Activated CD4-positive, alpha-beta T cell treated with anti-CD3 and anti-CD28 coated beads, Interleukin-2, Interleukin-6, amounts not matched to agents 100 ng/mL and 50 ng/mL, durations not matched to agents 16 hours and 8 hours (primary cell): ENCODE measurements at regions not wholly inside any gene's neighbourhood (a gene's known extent, or its start where the extent isn't known, plus 50 kb on each side); places are given as distances from the start of the nearest gene placed in this dataset.

Source experiments
- DNase-seq: peaks from one replicate; pipeline ENCODE4 v3.0.0-alpha.2; 2020

DNA sequence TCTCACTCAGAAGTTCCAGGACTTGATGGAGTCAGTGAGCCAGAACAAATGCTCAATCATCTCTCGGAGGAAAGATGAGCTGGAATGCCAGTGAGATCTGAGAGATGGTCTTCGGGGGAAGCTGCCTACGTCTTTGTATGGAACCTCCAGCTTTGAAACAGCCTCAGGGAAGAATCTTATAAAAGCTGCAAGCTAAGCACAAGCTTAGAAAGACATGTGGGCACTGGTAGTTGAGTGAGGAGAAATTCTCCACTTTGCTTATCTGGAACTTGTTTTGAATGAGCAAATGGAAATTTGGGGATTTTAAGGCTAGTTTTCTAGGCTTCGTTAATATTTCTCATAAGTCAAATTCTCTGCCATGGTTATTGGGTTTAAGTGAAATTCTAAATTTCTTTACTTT is 594.4 kb downstream of the QKI start:
- DNase-seq = no peak

DNA sequence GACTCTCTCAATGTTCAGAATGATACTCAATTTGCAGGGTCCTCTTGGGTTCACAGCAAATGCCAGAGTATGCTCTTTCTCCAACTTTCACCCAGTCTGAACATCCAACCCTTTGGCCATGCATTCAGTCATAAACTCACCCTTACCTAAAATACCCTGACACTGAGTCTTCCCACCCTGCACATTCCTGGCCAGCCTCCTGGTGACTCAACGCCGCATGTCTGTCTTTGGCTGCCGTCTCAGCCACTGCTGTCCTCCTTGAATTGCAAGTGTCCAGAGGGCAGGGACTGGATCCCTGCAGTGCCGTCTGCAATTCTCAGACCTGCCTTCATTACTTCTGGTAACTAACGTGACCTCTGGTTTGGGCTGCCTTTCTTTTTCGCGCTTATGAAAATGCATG is 593.4 kb downstream of the QKI start:
- DNase-seq = no peak

DNA sequence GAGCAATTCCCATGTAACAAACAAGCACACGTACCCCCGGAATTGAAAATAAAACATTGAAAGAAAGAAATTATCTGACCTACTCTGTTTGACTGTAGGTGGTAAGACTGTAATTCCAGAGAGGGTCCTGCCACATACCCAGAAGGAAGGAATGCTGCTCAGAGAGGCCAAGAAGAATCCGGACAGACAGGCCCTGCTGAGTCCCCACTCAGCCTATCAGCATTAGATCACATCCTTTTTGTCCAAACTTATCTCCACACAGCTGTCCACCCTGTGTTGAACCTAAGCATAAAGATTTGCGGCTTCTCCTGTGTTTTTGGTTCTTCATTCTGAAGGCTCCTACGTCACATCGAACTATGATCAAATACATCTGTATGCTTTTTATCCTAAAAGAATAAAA is 591.9 kb downstream of the QKI start:
- no peak for DNase-seq

DNA sequence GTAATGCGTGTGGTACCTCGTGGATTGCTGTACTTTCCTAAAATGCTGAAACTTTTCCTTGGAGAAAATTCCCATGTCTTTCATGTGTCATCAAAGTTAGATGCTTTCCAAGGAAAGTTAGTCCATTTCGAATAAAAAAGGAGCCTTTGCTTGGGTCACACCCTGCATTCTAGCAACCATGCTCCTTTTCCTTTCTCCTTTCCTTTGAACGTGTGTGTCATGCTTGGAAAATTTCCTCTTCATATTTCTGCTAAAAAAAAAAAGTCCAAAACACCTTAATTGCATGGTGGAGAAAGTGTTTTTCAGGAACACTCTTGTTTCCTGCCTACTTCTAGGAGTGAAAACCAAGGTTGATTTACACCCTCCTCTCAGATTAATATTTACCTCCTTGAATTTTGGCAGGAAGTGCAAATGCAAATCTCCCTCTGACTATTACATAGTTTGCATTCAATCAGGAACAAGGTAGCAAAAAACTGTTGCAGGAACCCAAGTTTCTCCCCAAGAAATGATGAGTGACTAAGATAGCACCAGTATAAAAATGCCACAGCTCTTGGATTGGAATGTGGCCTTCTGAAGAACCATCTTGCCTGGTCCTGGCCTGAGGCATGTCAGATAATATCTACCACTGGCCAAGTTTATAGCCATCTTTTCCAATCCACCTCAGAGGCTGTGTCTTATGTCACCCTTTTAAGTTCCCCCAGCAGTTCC is 590.6 kb downstream of the QKI start:
- no peak for DNase-seq

DNA sequence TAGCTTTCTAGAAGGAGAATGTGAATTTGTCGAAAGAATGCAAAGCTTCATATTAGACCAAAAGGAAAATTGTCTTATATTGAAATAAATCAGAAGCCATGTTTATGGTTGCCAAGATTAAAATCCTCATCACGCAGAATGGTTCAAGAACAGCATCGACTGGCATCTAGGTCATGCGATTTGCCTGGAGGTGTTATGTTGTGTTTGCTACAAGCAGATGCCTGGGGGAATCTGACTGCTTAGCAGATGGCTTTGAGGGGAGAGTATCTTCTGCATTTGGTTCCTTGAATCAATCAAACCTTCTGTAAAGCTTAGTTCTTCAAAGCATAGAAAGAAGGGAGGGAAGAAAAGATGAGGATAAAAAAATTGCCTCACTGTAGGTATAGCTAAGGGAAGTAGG is 585.8 kb downstream of the QKI start:
- DNase-seq = no peak

DNA sequence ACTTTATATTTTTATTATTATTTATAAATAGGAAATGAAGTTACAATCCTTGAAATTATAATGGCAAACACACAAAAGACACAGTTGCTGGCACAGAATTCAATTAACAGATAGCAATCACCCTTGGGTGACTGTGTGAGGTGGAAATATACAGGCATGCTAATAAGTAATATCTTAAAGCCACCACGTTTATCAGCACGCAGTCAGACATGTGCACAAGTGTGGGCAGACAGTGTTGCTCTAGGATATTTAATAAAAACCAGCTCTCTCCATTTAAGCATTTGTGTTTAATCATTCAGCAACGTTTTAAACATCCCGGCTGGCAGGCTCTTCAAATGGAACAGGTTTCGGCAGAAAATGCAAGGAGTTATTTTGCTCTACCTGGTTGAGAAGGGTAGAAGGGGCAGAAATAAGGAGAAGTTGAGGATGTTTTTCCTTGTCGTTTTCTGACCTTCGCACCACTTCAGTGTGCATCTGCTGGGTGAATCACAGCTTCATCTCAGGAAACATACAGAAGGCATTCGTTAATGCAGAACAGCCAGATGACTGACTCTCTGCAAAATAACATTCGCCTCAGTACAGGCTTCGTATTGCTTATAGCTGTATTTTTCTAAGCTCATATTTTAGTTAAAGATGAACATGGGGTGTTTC is 585.1 kb downstream of the QKI start:
- DNase-seq = no peak

DNA sequence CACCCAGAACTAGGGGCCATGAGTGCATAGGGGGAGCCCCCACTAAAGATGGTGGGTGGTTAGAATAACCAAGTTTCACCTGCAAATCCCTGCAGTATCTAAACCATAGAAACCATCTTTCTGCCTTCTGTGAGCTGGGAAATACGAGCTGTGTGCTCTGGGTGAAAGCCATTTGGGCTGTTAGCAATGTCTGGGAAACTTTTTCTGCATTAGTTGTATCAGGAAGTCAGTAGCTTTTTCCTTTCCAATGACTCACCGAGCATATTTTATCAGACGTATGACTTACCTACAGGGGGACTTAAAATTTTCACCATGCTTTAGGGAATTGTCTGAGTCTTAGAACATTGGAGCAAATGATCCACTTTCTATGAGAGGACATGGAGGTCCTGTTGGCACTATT is 584.0 kb downstream of the QKI start:
- no peak for DNase-seq

DNA sequence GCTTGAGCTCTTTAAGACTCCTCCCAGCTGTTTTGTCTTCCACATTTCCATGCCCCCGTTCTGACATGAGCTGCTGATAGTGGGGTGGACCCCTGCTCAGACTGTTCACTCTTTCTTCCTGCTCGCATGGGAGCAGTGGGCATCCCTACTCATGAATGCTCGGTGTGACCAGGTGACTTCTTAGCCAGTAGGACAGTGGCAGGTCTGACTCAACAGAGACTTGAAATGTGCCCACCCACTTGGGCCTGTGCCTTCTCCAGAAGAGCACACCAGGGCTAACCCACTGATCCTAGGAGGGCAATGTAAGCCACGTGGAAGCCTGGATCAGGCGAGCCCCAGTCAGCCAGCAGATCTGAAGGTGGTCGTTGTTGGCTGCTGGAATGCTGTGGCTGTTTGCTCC is 582.0 kb downstream of the QKI start:
- no peak for DNase-seq

DNA sequence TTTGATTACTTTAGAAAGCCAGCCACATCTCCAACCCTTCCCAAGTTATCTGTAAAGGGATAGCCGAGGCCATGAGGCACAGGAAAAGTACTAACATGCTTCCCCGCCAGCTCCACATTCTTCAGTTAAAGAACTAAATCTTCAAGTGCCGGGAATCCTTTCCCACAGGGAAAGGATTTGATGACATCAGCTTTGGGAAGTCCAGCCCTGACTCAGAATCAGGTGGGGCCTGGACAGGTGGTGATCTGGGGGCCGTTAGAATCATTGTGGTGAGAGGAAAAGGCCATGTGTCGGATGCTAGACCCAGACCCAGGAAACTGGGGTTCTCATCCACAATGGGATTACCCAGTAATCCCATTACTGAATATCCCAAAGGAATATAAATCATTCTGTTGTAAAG is 580.0 kb downstream of the QKI start:
- DNase-seq = no peak

DNA sequence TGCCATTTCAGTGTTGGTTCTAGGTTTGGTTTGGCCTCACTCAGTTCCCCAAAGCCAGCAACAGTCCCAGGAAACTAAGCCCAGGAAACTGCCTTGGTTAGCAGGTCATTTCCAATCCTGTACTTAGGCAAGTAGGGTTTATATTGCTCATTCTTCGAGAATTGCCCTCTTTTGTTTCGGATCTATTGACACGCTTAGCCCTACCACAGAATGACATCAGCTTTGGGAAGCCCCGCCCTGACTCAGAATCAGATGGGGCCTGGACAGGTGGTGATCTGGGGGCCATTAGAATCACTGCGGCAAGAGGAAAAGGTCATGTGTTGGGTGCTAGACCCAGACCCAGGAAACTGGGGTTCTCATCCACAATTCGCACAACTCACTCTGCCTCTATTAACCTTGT is 578.2 kb downstream of the QKI start:
- DNase-seq = no peak

DNA sequence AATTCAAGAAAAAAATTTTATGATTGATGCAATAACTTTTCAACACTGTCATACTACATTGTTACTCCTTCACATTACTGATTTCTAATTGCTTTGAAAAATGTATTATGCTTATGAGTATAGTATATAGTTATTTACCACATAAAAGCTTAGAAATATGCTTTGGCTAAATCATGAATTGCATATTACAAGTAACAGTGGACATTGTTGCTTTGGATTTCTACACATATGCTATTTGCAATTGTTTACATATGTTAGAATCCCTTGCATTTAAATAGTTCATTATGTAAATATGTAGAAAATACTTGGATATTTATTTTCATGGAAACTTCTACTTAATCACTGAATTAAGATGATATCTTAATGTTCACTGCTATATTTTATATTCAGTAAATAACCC is 577.5 kb downstream of the QKI start:
- DNase-seq = no peak

DNA sequence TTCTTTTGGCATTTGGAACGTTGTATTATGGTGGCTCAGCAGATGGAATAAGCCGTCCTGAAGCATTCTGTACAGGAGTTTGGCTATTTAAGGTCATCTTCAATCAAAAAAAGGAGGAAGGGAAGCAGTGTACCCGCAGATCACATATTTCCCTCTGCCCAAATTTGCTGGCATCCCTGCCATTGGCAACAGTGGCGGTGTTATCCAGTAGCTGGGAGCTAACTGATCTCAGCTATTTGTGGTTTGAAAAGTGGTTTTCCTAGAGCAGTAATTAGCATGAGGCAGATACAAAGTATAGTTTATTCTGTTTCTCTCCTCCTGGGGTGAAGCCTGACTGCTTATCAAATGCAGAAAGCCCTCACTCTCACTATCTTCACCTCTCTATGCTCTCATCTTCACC is 576.8 kb downstream of the QKI start:
- no peak for DNase-seq

DNA sequence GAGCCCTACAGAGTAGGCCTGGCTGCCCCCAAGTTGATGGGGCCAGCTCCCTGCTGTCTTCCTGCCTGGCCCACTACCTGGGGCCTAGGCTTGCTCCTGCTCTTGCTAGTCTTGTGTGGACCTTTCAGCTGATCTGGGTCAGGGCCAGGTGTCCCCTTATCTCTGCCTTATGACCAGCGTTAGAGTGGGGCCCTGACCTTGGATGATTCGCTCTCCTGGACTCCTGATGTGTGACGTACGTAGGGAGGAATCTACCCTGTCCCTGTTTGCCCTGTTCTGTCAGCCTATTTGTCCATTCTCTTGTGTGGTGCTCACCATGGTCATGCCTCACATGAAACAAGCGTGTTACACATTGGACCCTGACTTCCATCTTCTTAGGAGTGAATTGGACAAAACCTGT is 571.8 kb downstream of the QKI start:
- DNase-seq = no peak

DNA sequence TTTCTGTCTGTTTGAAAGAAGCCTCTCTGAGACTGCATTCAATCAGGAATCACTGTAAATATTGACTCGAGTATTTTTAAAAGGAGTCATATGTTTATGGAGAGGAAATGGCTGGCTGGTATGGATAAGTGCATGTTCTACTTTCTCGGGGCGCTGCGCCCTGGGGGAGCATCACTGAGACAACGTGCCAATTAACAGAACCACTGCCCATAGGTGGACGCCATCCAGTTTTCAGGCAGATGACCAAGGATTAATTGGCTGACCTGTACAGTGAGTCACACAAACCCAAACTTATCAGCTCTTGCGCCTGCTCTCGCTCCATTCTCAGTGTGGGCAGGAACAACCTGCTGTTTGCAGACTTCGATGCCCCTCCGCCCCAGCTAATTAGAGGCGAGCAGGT is 571.2 kb downstream of the QKI start:
- DNase-seq = no peak

DNA sequence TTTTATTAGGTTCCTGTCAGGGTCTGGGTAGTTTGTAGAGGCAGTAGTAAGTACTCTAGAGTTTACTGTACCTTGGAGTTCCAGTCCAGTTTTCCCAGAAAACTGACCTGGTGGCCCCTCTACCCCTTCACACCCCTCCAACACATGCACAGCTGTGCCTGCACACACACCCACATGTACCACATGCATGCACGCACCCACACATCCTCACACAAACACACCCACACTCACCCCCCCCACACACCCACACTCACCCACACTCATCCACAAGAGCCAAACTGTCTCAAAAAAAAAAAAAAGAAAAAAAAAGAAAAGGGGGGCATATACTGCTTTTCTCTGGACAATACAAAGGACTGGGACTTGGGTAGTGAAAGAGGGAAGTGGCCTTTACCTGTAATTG is 570.5 kb downstream of the QKI start:
- no peak for DNase-seq

DNA sequence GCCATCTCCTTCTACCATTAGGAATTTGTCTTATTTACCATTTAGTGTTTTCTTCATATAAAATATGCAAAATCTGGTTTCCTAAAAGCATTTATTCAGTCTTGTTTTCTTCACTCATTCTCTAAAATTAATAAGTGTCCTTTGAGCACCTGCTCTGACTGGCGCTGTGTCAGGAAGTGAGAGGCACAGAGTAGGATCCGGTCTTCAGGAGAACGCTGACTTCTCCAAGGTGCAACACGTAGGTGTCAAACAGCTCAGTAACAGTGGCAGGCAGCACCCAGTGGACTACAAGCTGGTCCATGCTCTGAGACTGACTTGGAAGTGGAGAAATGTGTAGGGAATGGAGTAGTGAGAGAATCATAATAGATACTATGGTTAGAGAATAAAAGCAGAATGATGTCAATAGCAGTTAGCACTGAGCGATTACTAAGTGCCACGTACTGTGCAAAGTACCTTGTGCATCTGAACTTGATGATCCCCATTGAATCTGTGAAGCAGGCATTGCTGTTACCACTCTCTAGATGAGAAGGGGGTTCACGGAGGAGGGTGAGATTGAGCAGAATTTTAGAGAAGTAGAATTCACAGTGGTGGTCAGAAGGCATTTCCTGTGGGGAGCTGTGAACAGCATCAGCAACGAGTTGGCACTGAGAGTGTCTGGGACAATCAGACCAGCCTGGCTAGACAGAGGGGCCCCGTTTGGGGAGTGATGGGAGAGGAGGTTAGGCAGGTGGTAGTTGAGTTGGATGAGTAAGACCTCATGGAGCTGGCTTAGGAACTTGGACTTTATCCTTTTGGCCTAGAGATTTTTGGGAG is 569.8 kb downstream of the QKI start:
- DNase-seq = no peak

DNA sequence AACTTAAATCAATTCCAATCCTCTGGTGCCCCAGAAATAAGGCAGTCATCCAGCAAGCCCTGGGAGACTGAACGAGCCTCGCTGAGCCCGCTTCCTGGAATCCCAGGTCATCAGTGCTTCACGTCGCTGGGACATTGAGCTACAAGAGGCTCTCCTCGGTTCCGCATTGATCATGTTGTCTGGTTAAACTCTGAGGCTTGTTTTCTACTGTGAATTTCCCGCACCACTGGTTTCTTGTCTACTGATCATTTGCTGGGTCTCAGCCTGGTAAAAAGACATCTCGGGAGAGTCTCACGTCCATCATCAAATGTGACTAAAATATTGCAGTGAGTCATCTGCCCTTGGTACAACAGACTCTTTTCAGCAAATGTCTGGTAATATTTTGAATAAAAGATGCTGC is 569.2 kb downstream of the QKI start:
- no peak for DNase-seq

DNA sequence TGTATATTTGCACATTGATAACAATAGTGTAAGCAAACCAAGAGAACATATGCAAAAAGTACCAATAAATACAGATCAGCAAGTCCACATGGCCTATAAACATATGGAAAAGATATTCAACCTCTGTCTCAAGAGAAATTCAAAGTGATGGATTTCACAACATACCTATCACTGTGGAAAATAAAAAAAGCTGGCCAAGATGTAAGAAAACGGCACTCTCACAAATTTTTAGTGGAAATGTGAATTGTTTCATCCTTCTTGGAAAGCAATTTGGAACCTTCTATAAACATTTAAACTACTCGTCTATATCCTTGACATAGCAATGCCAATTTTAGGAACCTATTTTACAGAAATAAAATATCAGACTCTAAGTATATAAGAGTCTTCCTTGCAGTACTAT is 559.8 kb downstream of the QKI start:
- DNase-seq = no peak

DNA sequence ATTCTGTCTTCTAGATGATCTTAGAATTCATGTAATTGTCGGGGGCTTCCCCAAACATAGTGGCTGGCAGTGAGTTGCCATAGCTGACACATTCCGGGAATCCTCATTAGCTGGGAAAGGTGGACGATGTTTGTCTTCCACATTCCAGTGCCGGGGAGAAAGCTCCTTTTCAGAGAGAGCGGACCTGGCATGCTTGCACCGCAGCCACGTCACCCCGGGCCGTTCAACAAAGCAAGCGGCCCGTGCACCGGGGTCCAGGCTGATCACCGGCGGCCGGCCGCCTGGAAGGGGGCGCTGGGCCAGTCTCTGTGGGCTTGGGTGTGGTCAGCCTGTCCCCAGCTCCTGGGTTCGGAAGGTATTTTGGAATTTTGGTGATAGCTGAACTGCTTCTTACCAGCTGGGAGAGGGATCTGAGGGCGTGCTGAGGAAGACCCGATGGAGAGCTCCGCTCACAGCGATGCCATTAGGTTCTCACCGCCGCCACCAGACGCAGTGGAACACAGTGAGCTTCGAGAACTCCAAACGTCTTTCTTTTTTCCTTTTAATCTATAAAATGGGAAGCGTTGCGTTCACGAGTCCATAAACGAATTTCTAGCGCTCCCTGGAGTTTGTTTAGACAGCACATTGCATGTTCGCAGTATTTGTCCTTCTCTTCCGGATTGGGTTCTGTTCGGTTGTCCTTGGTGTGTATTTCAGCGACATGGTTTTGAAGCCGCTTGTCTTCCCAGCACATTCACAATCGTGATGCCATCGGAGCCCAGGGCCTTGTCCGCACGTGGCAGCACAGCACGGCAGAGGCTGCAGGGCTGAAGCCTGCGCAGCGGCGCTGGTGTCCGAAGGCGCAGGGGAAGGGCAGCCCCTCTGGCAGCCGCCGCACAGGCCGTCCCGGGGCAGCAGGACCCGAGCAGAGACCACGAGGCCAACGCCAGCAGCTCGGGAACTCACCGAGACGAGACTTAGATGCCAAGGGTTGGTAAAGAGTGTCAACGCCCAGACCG is 557.6 kb downstream of the QKI start:
- no peak for DNase-seq

DNA sequence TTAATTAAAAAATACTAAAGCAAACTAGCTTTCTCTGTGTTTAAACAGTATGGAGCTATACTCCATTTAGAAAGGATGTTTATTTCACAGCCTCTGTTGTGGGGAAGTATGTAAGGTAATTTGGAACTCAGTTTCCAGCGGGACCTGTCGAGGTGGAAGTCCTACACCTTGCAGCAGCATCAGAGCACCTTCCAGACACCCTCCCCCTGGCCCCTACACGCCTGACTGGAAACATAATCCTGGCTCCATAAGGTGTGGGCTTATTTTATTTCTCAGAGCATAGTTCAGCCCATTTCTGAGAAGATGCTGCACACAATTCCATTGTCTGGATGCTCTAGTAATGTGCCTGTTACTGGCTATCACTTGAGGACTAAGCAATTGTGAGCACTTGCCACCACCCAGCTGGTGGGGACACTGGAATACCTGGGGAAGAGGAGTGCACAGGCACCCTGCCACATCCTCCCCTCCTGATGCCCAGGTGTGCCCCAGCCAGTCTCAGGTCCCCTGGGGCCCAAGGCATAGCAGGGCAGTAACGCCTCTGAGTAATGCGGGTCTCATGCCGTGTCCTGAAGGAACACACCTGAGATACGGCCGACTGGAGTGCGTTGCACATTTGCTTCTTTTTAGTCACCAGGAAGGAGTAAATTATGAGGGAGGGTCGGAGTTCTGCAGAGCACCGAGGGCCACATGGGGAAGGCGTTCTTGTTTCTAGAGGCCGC is 556.5 kb downstream of the QKI start:
- DNase-seq = no peak

DNA sequence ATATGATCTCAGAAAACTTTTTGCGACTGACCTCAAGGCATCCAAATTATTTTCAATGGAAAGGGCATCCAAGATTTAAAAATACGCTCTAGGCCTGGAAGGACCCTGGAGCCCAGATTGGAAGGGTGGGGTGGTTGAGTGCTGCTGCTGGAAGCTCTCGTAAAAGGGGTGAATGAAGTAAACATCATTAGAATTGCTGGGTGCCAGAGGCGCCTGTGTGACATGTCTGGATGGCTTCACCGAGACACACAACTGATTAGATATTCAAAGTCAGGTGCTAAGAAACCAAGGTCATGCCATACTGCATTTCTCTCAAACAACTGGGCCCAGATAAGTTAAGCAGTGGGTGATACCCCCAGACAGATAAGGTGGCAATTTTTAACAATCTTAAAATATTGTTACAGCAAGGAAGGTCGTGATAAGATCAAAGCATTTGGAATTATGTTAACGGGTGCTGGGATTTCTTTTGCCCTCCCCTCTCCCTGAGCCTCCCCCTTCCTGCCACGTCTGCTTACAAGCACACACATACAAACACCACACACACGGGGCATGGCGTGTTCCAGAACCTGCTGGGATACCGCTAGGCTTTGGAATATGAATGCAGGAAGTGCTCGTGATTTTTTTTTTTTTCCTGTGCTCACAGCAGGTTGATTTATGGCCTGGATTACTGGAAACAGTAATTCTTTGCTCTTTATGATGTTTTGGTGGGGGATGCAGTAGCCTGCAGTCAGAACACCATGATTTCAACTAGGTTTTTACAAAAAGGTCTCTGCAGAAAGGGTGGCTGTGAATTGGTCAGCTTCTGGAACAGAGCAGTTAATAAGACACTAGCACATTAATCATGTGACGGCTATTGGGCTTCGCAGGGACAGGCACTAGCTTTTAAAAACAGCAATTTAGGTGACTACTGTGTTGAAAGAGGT is 551.2 kb downstream of the QKI start:
- DNase-seq = no peak
